GM12878 (cell line): ENCODE measurements at regions not wholly inside any gene's neighbourhood (a gene's known extent, or its start where the extent isn't known, plus 50 kb on each side); places are given as distances from the start of the nearest gene placed in this dataset.

Experiments used
- ATAC-seq: fragments of 200-7000 bp; cut with Tn5 transposase; 3 replicates; pipeline ENCODE4 v1.9.1; 2020; ENCODE audit warnings: mild to moderate bottlenecking, moderate library complexity
- BruUV-seq: library from RNA; stranded (reverse); fragments of 400-500 nt; replicated peaks from 2 replicates; lab custom pipeline; 2021; lab: Mats Ljungman, UMichigan
- CTCF ChIA-PET: fragments of 300-600 bp; sonication (Branson Sonifier 250); formaldehyde crosslinking; extraction: SDS; loops from one replicate; lab custom pipeline; 2021; ENCODE audit warnings: inconsistent platforms; lab: Yijun Ruan, JAX
- POLR2A ChIA-PET: fragments of 350-600 bp; formaldehyde crosslinking; extraction: SDS; loops from one replicate; lab custom pipeline; 2021; ENCODE audit warnings: inconsistent platforms; lab: Charles Lee
- RAD21 ChIA-PET: fragments of 300-600 bp; sonication (Branson Sonifier 250); formaldehyde crosslinking; loops from one replicate; lab custom pipeline; 2023; ENCODE audit warnings: antibody characterized with exemption; ENCODE audit not compliant: unreplicated experiment; lab: Charles Lee
- SMC1A ChIA-PET: fragments of 300-600 bp; sonication (Branson Sonifier 250); formaldehyde crosslinking; loops from one replicate; lab custom pipeline; 2023; ENCODE audit not compliant: unreplicated experiment, uncharacterized antibody; lab: Charles Lee
- DNase-seq: peaks from one replicate; pipeline ENCODE4 v3.0.0-alpha.2; 2011; ENCODE audit warnings: low read depth, low spot score
- FAIRE-seq: peaks from 3 replicates; lab custom pipeline; 2011; peaks lifted over from hg19 to GRCh38; lab: Jason Lieb, UNC
- H2AFZ ChIP-seq: 2 replicates; pipeline ENCODE4 v1.6.0; 2011; ENCODE audit warnings: low read depth, low read length, control low read depth; ENCODE audit not compliant: control insufficient read depth
- H3K27ac ChIP-seq: 2 replicates; pipeline ENCODE4 v1.5.1; 2011; ENCODE audit warnings: control low read depth; ENCODE audit not compliant: control insufficient read depth, insufficient read depth
- H3K27me3 ChIP-seq, 2 experiments: replicated peaks in 1 of 2; 2 replicates each; pipeline versions ENCODE4 v1.6.0 to v1.6.1; 2011; ENCODE audit warnings: low read length in 1 of 2; ENCODE audit not compliant: control insufficient read depth in 2 of 2, insufficient read depth in 2 of 2
- H3K36me3 ChIP-seq, 2 experiments: 2 replicates each; pipeline ENCODE4 v1.5.1; 2011; ENCODE audit warnings: low read length in 1 of 2; ENCODE audit not compliant: control insufficient read depth in 2 of 2, insufficient read depth in 2 of 2
- H3K4me1 ChIP-seq: 2 replicates; pipeline ENCODE4 v1.6.1; 2011; ENCODE audit warnings: mild to moderate bottlenecking, low read length, moderate library complexity, mixed read lengths; ENCODE audit not compliant: control insufficient read depth, insufficient read depth
- H3K4me2 ChIP-seq: 2 replicates; pipeline ENCODE4 v1.6.0; 2011; ENCODE audit warnings: control low read depth; ENCODE audit not compliant: control insufficient read depth, insufficient read depth
- H3K4me3 ChIP-seq: fragments of 200-600 bp; sonication (generic); 2 replicates; pipeline ENCODE4 v1.5.1; 2016
- H3K79me2 ChIP-seq: 2 replicates; pipeline ENCODE4 v1.6.0; 2011; ENCODE audit warnings: low read length; ENCODE audit not compliant: control insufficient read depth, insufficient read depth
- H3K9ac ChIP-seq: 2 replicates; pipeline ENCODE4 v1.8.0; 2011; ENCODE audit warnings: low read length, control low read depth, mixed read lengths; ENCODE audit not compliant: control insufficient read depth, insufficient read depth
- H3K9me3 ChIP-seq: replicated peaks from 3 replicates; pipeline ENCODE4 v1.5.1; 2011; ENCODE audit warnings: mild to moderate bottlenecking, low read length; ENCODE audit not compliant: control insufficient read depth, insufficient read depth
- H4K20me1 ChIP-seq: 2 replicates; pipeline ENCODE4 v1.6.0; 2011; ENCODE audit not compliant: control insufficient read depth, insufficient read depth
- CHD2 ChIP-seq: IDR thresholded peaks from 2 replicates; pipeline ENCODE4 v1.6.1; 2011; ENCODE audit warnings: low read depth, low read length, improper control_type of control experiment, borderline replicate concordance
- CREB1 ChIP-seq: IDR thresholded peaks from 2 replicates; pipeline ENCODE4 v1.6.1; 2012; ENCODE audit warnings: low read depth, mild to moderate bottlenecking, inconsistent platforms
- DPF2 ChIP-seq: fragments of 450-650 bp; IDR thresholded peaks from 2 replicates; pipeline ENCODE4 v1.6.1; 2017; ENCODE audit warnings: mild to moderate bottlenecking
- EZH2 ChIP-seq: IDR thresholded peaks from 2 replicates; pipeline ENCODE4 v1.6.1; 2012; ENCODE audit warnings: low read depth, mild to moderate bottlenecking, control low read depth, inconsistent platforms, low read length, borderline replicate concordance; ENCODE audit not compliant: control insufficient read depth
- IRF5 ChIP-seq: fragments of 450-650 bp; IDR thresholded peaks from 2 replicates; pipeline ENCODE4 v1.6.1; 2017; ENCODE audit warnings: borderline replicate concordance
- MTA3 ChIP-seq: IDR thresholded peaks from 2 replicates; pipeline ENCODE4 v1.6.1; 2012; ENCODE audit warnings: low read length, inconsistent platforms, borderline replicate concordance
- NFIC ChIP-seq: IDR thresholded peaks from 2 replicates; pipeline ENCODE4 v1.6.1; 2012; ENCODE audit warnings: low read depth, mild to moderate bottlenecking, inconsistent platforms, low read length, moderate library complexity
- POLR2A ChIP-seq: IDR thresholded peaks from 2 replicates; pipeline ENCODE4 v1.6.1; 2011; ENCODE audit warnings: low read depth, mild to moderate bottlenecking, low read length
- SMARCA5 ChIP-seq: fragments of 450-650 bp; IDR thresholded peaks from 2 replicates; pipeline ENCODE4 v1.6.1; 2017; ENCODE audit warnings: mild to moderate bottlenecking
- STAT3 ChIP-seq: IDR thresholded peaks from 2 replicates; pipeline ENCODE4 v1.6.1; 2011; ENCODE audit warnings: low read depth, low read length, improper control_type of control experiment
- ZBED1 ChIP-seq: IDR thresholded peaks from 2 replicates; pipeline ENCODE4 v1.6.1; 2016; ENCODE audit warnings: borderline replicate concordance
- whole genome bisulfite sequencing: methylation state at CpG from one replicate; pipeline ENCODE4 v1.1.6; 2016; ENCODE audit warnings: low lambda C conversion rate; ENCODE audit not compliant: insufficient replicate concordance, insufficient coverage; ENCODE audit errors: missing lambda C conversion rate; 5-methylcytosine and 5-hydroxymethylcytosine counted together
- in situ Hi-C: fragments of 300-500 bp; cut with MboI; formaldehyde crosslinking; loops from 9 replicates; pipeline ENCODE4 v1.14.3; 2018; ENCODE audit warnings: mixed read lengths
- intact Hi-C: fragments of 100-400 bp; cut with micrococcal nuclease; formaldehyde crosslinking; loops from one replicate; pipeline ENCODE4 v1.14.2; 2022; ENCODE audit not compliant: unreplicated experiment
- TF ChIP-seq, protein P1 (sequence below): IDR thresholded peaks from 2 replicates; pipeline ENCODE4 v1.6.1; 2012; ENCODE audit warnings: mild to moderate bottlenecking, low read depth, low read length
- TF ChIP-seq, protein P2 (sequence below): fragments of 450-650 bp; IDR thresholded peaks from 2 replicates; pipeline ENCODE4 v1.6.1; 2017; ENCODE audit warnings: mild to moderate bottlenecking, moderate library complexity

DNA sequence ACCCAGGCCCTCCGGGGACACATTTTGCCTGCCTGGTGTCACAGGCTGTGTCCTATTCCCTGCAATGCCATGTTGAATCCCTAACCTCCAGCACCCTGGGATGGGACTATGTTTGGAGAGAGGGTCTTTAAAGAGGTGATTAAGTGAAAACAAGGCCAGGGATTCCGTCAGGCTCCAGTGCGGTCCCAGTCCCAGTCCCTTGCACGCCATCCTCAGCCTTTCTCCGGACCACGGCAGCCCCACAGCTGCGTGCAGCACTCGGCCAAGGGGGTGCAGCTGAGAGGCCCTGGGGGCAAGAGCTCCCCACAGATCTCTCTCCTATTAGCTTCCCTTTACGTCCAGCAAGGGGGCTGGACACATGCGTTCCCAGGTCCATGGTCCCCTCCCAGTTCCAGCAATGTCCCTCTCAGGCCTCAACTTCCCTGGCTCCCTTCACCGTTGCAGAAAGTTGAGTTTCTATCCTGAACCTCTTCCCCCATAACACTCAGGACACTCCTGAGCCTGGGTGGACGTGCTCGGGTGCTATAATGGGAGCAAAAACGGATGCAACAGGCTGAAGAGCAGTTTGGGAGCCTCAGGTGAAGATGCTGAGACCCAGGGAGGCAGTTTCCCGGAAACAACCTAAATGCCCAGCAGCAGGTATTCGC lies 1422.7 kb downstream of the BRD1 start (continued):
- no peak for TF ChIP-seq IRF5

GRCh38 chr22:48403521-48404403 lies 1423.9 kb downstream of the BRD1 start:
- in situ Hi-C loops (no loop called here), intact Hi-C loops (no loop called here)
- H3K9ac ChIP-seq: no peak overlapping the region
- 29% methylated on average over 22 of the region's 22 CpGs for WGBS
- no peak overlapping the region for H3K4me3 ChIP-seq
- SMC1A ChIA-PET: no interaction called here
- no peak overlapping the region for H3K4me2 ChIP-seq
- ATAC-seq (no peak), FAIRE-seq (no peak), DNase-seq (no peak)
- POLR2A ChIA-PET: no interaction called here
- no peaks in the 10 kb centered on the region for H3K27me3 ChIP-seq
- CTCF ChIA-PET: no interaction called here
- BruUV-seq: no TSS peak
- H3K9me3 ChIP-seq: no peaks in the 10 kb centered on the region; the same call in 2 of the 3 replicates
- RAD21 ChIA-PET: no interaction called here
- no peak overlapping the region for H2AFZ ChIP-seq
- no peaks in the 10 kb centered on the region for H3K36me3 ChIP-seq
- H3K4me1 ChIP-seq: no peaks in the 10 kb centered on the region
- no peaks in the 10 kb centered on the region for H3K79me2 ChIP-seq
- H3K27ac ChIP-seq: no peak overlapping the region
- H4K20me1 ChIP-seq: no peaks in the 10 kb centered on the region
- TF ChIP-seq NFIC (no peak), SMARCA5 (no peak), EZH2 (no peak), MTA3 (no peak), DPF2 (no peak), CHD2 (no peak), POLR2A (no peak), ZBED1 (no peak), CREB1 (no peak), STAT3 (no peak)
- TF ChIP-seq, protein P1, sequence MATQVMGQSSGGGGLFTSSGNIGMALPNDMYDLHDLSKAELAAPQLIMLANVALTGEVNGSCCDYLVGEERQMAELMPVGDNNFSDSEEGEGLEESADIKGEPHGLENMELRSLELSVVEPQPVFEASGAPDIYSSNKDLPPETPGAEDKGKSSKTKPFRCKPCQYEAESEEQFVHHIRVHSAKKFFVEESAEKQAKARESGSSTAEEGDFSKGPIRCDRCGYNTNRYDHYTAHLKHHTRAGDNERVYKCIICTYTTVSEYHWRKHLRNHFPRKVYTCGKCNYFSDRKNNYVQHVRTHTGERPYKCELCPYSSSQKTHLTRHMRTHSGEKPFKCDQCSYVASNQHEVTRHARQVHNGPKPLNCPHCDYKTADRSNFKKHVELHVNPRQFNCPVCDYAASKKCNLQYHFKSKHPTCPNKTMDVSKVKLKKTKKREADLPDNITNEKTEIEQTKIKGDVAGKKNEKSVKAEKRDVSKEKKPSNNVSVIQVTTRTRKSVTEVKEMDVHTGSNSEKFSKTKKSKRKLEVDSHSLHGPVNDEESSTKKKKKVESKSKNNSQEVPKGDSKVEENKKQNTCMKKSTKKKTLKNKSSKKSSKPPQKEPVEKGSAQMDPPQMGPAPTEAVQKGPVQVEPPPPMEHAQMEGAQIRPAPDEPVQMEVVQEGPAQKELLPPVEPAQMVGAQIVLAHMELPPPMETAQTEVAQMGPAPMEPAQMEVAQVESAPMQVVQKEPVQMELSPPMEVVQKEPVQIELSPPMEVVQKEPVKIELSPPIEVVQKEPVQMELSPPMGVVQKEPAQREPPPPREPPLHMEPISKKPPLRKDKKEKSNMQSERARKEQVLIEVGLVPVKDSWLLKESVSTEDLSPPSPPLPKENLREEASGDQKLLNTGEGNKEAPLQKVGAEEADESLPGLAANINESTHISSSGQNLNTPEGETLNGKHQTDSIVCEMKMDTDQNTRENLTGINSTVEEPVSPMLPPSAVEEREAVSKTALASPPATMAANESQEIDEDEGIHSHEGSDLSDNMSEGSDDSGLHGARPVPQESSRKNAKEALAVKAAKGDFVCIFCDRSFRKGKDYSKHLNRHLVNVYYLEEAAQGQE: no peak
- TF ChIP-seq, protein P2, sequence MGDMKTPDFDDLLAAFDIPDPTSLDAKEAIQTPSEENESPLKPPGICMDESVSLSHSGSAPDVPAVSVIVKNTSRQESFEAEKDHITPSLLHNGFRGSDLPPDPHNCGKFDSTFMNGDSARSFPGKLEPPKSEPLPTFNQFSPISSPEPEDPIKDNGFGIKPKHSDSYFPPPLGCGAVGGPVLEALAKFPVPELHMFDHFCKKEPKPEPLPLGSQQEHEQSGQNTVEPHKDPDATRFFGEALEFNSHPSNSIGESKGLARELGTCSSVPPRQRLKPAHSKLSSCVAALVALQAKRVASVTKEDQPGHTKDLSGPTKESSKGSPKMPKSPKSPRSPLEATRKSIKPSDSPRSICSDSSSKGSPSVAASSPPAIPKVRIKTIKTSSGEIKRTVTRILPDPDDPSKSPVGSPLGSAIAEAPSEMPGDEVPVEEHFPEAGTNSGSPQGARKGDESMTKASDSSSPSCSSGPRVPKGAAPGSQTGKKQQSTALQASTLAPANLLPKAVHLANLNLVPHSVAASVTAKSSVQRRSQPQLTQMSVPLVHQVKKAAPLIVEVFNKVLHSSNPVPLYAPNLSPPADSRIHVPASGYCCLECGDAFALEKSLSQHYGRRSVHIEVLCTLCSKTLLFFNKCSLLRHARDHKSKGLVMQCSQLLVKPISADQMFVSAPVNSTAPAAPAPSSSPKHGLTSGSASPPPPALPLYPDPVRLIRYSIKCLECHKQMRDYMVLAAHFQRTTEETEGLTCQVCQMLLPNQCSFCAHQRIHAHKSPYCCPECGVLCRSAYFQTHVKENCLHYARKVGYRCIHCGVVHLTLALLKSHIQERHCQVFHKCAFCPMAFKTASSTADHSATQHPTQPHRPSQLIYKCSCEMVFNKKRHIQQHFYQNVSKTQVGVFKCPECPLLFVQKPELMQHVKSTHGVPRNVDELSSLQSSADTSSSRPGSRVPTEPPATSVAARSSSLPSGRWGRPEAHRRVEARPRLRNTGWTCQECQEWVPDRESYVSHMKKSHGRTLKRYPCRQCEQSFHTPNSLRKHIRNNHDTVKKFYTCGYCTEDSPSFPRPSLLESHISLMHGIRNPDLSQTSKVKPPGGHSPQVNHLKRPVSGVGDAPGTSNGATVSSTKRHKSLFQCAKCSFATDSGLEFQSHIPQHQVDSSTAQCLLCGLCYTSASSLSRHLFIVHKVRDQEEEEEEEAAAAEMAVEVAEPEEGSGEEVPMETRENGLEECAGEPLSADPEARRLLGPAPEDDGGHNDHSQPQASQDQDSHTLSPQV: no peak
